HCT116 (cell line): ENCODE measurements at regions not wholly inside any gene's neighbourhood (a gene's known extent, or its start where the extent isn't known, plus 50 kb on each side); places are given as distances from the start of the nearest gene placed in this dataset.

Experiments
- ATAC-seq: fragments of 200-7000 bp; cut with Tn5 transposase; 2 replicates; pipeline ENCODE4 v1.9.1; 2020; ENCODE audit warnings: mild to moderate bottlenecking, moderate library complexity
- BruUV-seq: library from RNA; stranded (reverse); fragments of 400-500 nt; replicated peaks from 2 replicates; lab custom pipeline; 2021; lab: Mats Ljungman, UMichigan
- CTCF ChIA-PET: fragments of 300-600 bp; sonication (Branson Sonifier 250); formaldehyde crosslinking; loops from one replicate; lab custom pipeline; 2021; ENCODE audit warnings: antibody characterized with exemption; lab: Charles Lee
- POLR2A ChIA-PET: fragments of 300-600, 350-600 bp; sonication (Branson Sonifier 250); formaldehyde crosslinking; loops from one replicate; lab custom pipeline; 2021; ENCODE audit warnings: antibody characterized with exemption; lab: Charles Lee
- RAD21 ChIA-PET, 2 experiments: fragments of 300-600 bp; sonication (Branson Sonifier 250); formaldehyde crosslinking; loops; one replicate each; lab custom pipeline; 2023; ENCODE audit warnings: low total read pairs in 2 of 2; ENCODE audit not compliant: uncharacterized antibody in 2 of 2, unreplicated experiment in 2 of 2, low non-redundant PET in 1 of 2; lab: Charles Lee
- DNase-seq: peaks from one replicate; pipeline ENCODE4 v3.0.0-alpha.2; 2010; ENCODE audit warnings: low read depth, low spot score
- H2AFZ ChIP-seq: fragments of 200-600 bp; shearing (Covaris generic), sonication (generic); 2 replicates; pipeline ENCODE4 v1.6.1; 2017; ENCODE audit warnings: low read depth, mixed run types, mixed read lengths, antibody characterized with exemption, low read length; ENCODE audit not compliant: poor library complexity, severe bottlenecking
- H3K27ac ChIP-seq: 2 replicates; pipeline ENCODE4 v1.5.1; 2012; ENCODE audit warnings: low read depth, low read length
- H3K27me3 ChIP-seq: fragments of 200-600 bp; sonication (generic); 2 replicates; pipeline ENCODE4 v1.6.1; 2016; ENCODE audit warnings: mixed run types, low read length, mixed read lengths; ENCODE audit not compliant: insufficient read depth
- H3K36me3 ChIP-seq, 2 experiments: fragments of 200-500 bp in 1 of 2; fragments of 200-600 bp in 1 of 2; sonication (Bioruptor generic) in 1 of 2; sonication (generic) in 1 of 2; 2 replicates each; pipeline versions ENCODE4 v1.5.1 to v1.6.1; 2014 to 2016; ENCODE audit warnings: low read length in 2 of 2, inconsistent platforms in 1 of 2, mixed read lengths in 1 of 2, mixed run types in 1 of 2; ENCODE audit not compliant: insufficient read depth in 2 of 2, control insufficient read depth in 1 of 2
- H3K4me1 ChIP-seq, 2 experiments: fragments of 200-600 bp in 1 of 2; sonication (generic) in 1 of 2; 2 replicates each; pipeline versions ENCODE4 v1.5.1 to v1.6.1; 2012 to 2017; ENCODE audit warnings: low read length in 2 of 2, inconsistent platforms in 1 of 2, mild to moderate bottlenecking in 1 of 2, mixed read lengths in 1 of 2, mixed run types in 1 of 2, moderate library complexity in 1 of 2; ENCODE audit not compliant: insufficient read depth in 2 of 2, control insufficient read depth in 1 of 2
- H3K4me2 ChIP-seq: fragments of 200-600 bp; sonication (generic); 2 replicates; pipeline ENCODE4 v1.6.1; 2017; ENCODE audit warnings: mixed run types, low read length, mixed read lengths
- H3K4me3 ChIP-seq, 2 experiments: fragments of 200-600 bp in 1 of 2; sonication (generic) in 1 of 2; replicated peaks in 1 of 2; 2 replicates each; pipeline ENCODE4 v1.5.1; 2011 to 2016; ENCODE audit warnings: low read length in 2 of 2, control low read depth in 1 of 2, low read depth in 1 of 2, mild to moderate bottlenecking in 1 of 2, mixed read lengths in 1 of 2, mixed run types in 1 of 2
- H3K79me2 ChIP-seq: fragments of 200-600 bp; sonication (generic); 2 replicates; pipeline ENCODE4 v1.6.1; 2017; ENCODE audit warnings: mild to moderate bottlenecking, mixed run types, low read length, moderate library complexity, mixed read lengths; ENCODE audit not compliant: insufficient read depth
- H3K9ac ChIP-seq: fragments of 200-600 bp; sonication (generic); 2 replicates; pipeline ENCODE4 v1.6.1; 2016; ENCODE audit warnings: low read length, mixed read lengths
- H3K9me2 ChIP-seq: fragments of 200-600 bp; sonication (generic), shearing (Covaris generic); 2 replicates; pipeline ENCODE4 v1.6.1; 2017; ENCODE audit warnings: mixed run types, mild to moderate bottlenecking, moderate library complexity; ENCODE audit not compliant: insufficient read depth
- H3K9me3 ChIP-seq, 2 experiments: fragments of 200-500 bp in 1 of 2; fragments of 200-600 bp in 1 of 2; sonication (Bioruptor generic) in 1 of 2; sonication (generic) in 1 of 2; 2 replicates each; pipeline ENCODE4 v1.6.1; 2014 to 2017; ENCODE audit warnings: low read length in 2 of 2, mixed read lengths in 2 of 2, inconsistent platforms in 1 of 2, low read depth in 1 of 2, mild to moderate bottlenecking in 1 of 2, mixed run types in 1 of 2, moderate library complexity in 1 of 2; ENCODE audit not compliant: control insufficient read depth in 1 of 2, insufficient read depth in 1 of 2
- H4K20me1 ChIP-seq: fragments of 200-600 bp; sonication (generic), shearing (Covaris generic); 2 replicates; pipeline ENCODE4 v1.6.1; 2017; ENCODE audit warnings: mixed run types, mild to moderate bottlenecking, moderate library complexity; ENCODE audit not compliant: insufficient read depth
- CEBPB ChIP-seq: IDR thresholded peaks from 2 replicates; pipeline ENCODE4 v1.6.1; 2012; ENCODE audit warnings: low read depth
- CTCF ChIP-seq, 3 experiments: fragments of 200-600 bp in 1 of 3; sonication (generic) in 1 of 3; IDR thresholded peaks in 2 of 3; conservative IDR thresholded peaks in 1 of 3; 2 replicates each; pipeline ENCODE4 v1.5.1; 2012 to 2017; ENCODE audit warnings: low read depth in 2 of 3, low read length in 2 of 3, antibody characterized with exemption in 1 of 3, borderline replicate concordance in 1 of 3, control low read depth in 1 of 3, mild to moderate bottlenecking in 1 of 3, mixed read lengths in 1 of 3, mixed run types in 1 of 3, moderate library complexity in 1 of 3; ENCODE audit not compliant: insufficient read depth in 1 of 3
- EGR1 ChIP-seq: IDR thresholded peaks from 2 replicates; pipeline ENCODE4 v1.6.1; 2012; ENCODE audit warnings: low read depth
- ELF1 ChIP-seq: IDR thresholded peaks from 2 replicates; pipeline ENCODE4 v1.6.1; 2012; ENCODE audit warnings: low read depth, borderline replicate concordance
- EZH2 ChIP-seq: fragments of 200-600 bp; sonication (generic); IDR thresholded peaks from 2 replicates; pipeline ENCODE4 v1.6.1; 2017; ENCODE audit warnings: antibody characterized with exemption, mixed run types
- EZH2phosphoT487 ChIP-seq: fragments of 200-600 bp; IDR thresholded peaks from 2 replicates; pipeline ENCODE4 v1.6.1; 2018; ENCODE audit warnings: antibody characterized with exemption, borderline replicate concordance
- FOSL1 ChIP-seq: IDR thresholded peaks from 2 replicates; pipeline ENCODE4 v1.6.1; 2012; ENCODE audit warnings: low read depth
- JUND ChIP-seq: IDR thresholded peaks from 2 replicates; pipeline ENCODE4 v1.6.1; 2012
- MAX ChIP-seq: IDR thresholded peaks from 2 replicates; pipeline ENCODE4 v1.6.1; 2012
- POLR2A ChIP-seq: IDR thresholded peaks from 2 replicates; pipeline ENCODE4 v1.7.0; 2011; ENCODE audit warnings: borderline replicate concordance; ENCODE audit not compliant: insufficient read depth, insufficient read length; ENCODE audit errors: extremely low read depth
- POLR2AphosphoS5 ChIP-seq: IDR thresholded peaks from 2 replicates; pipeline ENCODE4 v1.6.1; 2011; ENCODE audit warnings: mild to moderate bottlenecking, low read depth, low read length, moderate library complexity
- RAD21 ChIP-seq: IDR thresholded peaks from 2 replicates; pipeline ENCODE4 v1.6.1; 2012; ENCODE audit warnings: low read depth, mild to moderate bottlenecking
- REST ChIP-seq: IDR thresholded peaks from 2 replicates; pipeline ENCODE4 v1.6.1; 2012; ENCODE audit warnings: low read depth
- SIN3A ChIP-seq: IDR thresholded peaks from 2 replicates; pipeline ENCODE4 v1.6.1; 2012; ENCODE audit warnings: low read depth
- SP1 ChIP-seq: IDR thresholded peaks from 2 replicates; pipeline ENCODE4 v1.6.1; 2012; ENCODE audit warnings: low read depth
- ZBTB33 ChIP-seq: IDR thresholded peaks from 2 replicates; pipeline ENCODE4 v1.6.1; 2011; ENCODE audit warnings: mild to moderate bottlenecking, low read length, moderate library complexity; ENCODE audit not compliant: insufficient replicate concordance; ENCODE audit errors: extremely low read depth
- ZFX ChIP-seq: fragments of 450-650 bp; IDR thresholded peaks from 2 replicates; pipeline ENCODE4 v1.6.1; 2017
- ZNF274 ChIP-seq: fragments of 200-500 bp; sonication (Bioruptor generic); IDR thresholded peaks from 2 replicates; pipeline ENCODE4 v1.6.1; 2014; ENCODE audit warnings: mild to moderate bottlenecking, low read depth, low read length, inconsistent platforms
- intact Hi-C: fragments of 100-400 bp; cut with micrococcal nuclease; formaldehyde crosslinking; loops from 2 replicates; pipeline ENCODE4 v1.10.0; 2022

GRCh38 chr7:47691988-47692387 lies 110.1 kb upstream of the TNS3 start:
- Histone ChIP-seq H3K9me2 (no peaks in the 10 kb centered on the region), H2AFZ (no peak overlapping the region), H3K4me1 (peaks cover 0 to 2% of the 10 kb centered on the region in 2 experiments; a peak in 1 of 4 replicates), H3K4me3 (no peak overlapping the region), H3K27ac (no peak overlapping the region), H3K4me2 (no peak overlapping the region), H3K9ac (no peak overlapping the region), H4K20me1 (no peaks in the 10 kb centered on the region), H3K79me2 (no peaks in the 10 kb centered on the region), H3K9me3 (no peaks in the 10 kb centered on the region), H3K27me3 (no peaks in the 10 kb centered on the region), H3K36me3 (no peaks in the 10 kb centered on the region)
- ATAC-seq (no peak), DNase-seq (no peak)
- TF ChIP-seq EZH2: no peak
- no peak for TF ChIP-seq JUND
- TF ChIP-seq POLR2A: no peak
- no peak for TF ChIP-seq SP1
- no peak for TF ChIP-seq ZBTB33
- no peak for TF ChIP-seq EZH2phosphoT487
- TF ChIP-seq ZFX: no peak
- TF ChIP-seq EGR1: no peak
- TF ChIP-seq ZNF274: no peak
- TF ChIP-seq SIN3A: no peak
- no peak for TF ChIP-seq MAX
- TF ChIP-seq RAD21: no peak
- TF ChIP-seq POLR2AphosphoS5: no peak
- no peak for TF ChIP-seq REST
- no peak for TF ChIP-seq FOSL1
- no peak for TF ChIP-seq ELF1
- TF ChIP-seq CTCF (IDR thresholded peaks at IDR 0.05 in 2 of 3, conservative IDR thresholded peaks at IDR 0.05 in 1 of 3; ENCODE audit: borderline replicate concordance in 1 of 3, insufficient read depth in 1 of 3, low read depth in 2 of 3, low read length in 2 of 3): no peak
- no peak for TF ChIP-seq CEBPB
- ChIA-PET CTCF (no interaction called here), RAD21 (no interaction called here), POLR2A (no interaction called here)
- no TSS peak for BruUV-seq
- intact Hi-C loops: no loop called here
